ENCODE measurements at regions not wholly inside any gene's neighbourhood (a gene's known extent, or its start where the extent isn't known, plus 50 kb on each side); places are given as distances from the start of the nearest gene placed in this dataset.

DNA sequence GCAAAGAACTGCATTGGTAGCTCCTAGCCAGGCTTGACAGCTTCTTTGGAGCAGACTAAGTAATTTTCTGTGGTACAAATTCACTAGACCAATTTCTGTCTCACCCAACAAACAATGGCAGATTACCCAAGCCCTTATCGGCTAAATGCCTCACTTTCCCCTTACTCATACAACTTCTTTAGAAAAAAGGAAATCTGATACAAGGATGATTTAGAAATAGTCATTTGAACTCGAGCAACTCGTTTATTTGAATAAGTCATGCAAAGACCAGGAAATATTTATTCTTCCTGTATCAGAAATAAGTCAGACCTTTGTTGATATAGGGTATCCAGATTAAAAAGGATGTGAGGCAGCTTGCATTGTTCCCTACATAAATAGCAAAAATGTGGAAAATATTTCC, 170.4 kb upstream of the CDH6 start:
- Histone ChIP-seq H3K27me3 (ENCODE audit: control insufficient read depth in 3 of 3, insufficient read depth in 3 of 3, low read length in 3 of 3) (no peaks in the 10 kb centered on the region), H3K27ac (ENCODE audit: low read depth, low read length) (no peak overlapping the region), H3K9ac (ENCODE audit: low read depth in 1 of 3, low read length in 3 of 3) (no peak overlapping the region)

DNA sequence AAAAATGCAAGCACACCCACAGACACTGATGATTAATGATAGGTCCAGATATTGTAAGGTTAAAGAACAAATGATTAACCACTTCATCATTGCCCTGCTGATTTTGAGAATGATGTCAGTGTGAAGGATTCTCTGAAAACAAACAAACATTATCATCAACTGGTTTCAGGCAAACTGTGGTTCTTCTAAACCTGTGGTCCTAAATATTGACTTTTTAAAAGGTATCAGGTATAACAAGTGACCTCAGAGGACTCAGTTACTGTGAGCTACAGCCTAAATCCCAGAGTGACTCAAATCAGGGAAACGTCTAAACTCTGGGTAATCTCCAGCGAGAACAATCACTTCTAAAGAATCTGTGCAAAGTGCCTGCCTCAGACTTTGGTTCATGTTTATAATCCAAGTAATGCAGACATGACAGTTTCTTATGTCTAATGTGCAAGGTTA, 172.3 kb upstream of the CDH6 start:
- Histone ChIP-seq H3K27ac (ENCODE audit: low read depth, low read length) (no peak overlapping the region), H3K9me3 (ENCODE audit: control insufficient read depth in 3 of 3, low read length in 3 of 3) (no peaks in the 10 kb centered on the region), H3K36me3 (ENCODE audit: control insufficient read depth in 3 of 3, insufficient read depth in 3 of 3, low read length in 3 of 3) (no peaks in the 10 kb centered on the region), H3K27me3 (ENCODE audit: control insufficient read depth in 3 of 3, insufficient read depth in 3 of 3, low read length in 3 of 3) (no peaks in the 10 kb centered on the region), H3K9ac (ENCODE audit: low read depth in 1 of 3, low read length in 3 of 3) (no peak overlapping the region), H3K4me3 (ENCODE audit: low read length in 3 of 3) (no peak overlapping the region), H3K4me1 (ENCODE audit: control insufficient read depth in 3 of 3, insufficient read depth in 3 of 3, low read length in 3 of 3) (no peaks in the 10 kb centered on the region)

More for the DNA sequence above, 170.4 kb upstream of the CDH6 start:
- Histone ChIP-seq H3K36me3 (ENCODE audit: control insufficient read depth in 3 of 3, insufficient read depth in 3 of 3, low read length in 3 of 3) (no peaks in the 10 kb centered on the region), H3K4me1 (ENCODE audit: control insufficient read depth in 3 of 3, insufficient read depth in 3 of 3, low read length in 3 of 3) (no peaks in the 10 kb centered on the region), H3K4me3 (ENCODE audit: low read length in 3 of 3) (no peak overlapping the region), H3K9me3 (ENCODE audit: control insufficient read depth in 3 of 3, low read length in 3 of 3) (no peaks in the 10 kb centered on the region)

DNA sequence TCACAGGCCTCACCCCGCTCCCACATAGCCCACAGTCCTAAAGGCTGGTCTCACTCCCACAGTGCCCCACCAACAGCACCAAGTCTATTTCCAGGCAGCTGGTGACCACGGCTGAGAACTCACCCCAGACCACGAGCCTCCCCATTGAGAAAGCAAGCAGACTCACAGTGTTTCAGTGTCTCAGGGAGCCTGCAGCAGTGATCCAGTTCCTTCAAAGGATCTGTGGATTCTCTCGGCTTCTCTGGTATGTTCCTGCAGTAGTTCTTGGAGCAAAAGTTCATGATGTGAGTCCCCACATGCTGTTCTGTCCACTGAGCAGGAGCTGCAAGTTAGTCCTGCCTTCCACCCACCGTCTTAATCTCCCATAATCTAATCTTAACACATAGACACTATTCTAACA, 185.3 kb upstream of the CDH6 start:
- Histone ChIP-seq H3K9ac (ENCODE audit: low read depth in 1 of 3, low read length in 3 of 3) (no peak overlapping the region), H3K9me3 (ENCODE audit: control insufficient read depth in 3 of 3, low read length in 3 of 3) (no peaks in the 10 kb centered on the region), H3K27me3 (ENCODE audit: control insufficient read depth in 3 of 3, insufficient read depth in 3 of 3, low read length in 3 of 3) (no peaks in the 10 kb centered on the region), H3K27ac (ENCODE audit: low read depth, low read length) (no peak overlapping the region), H3K4me3 (ENCODE audit: low read length in 3 of 3) (no peak overlapping the region), H3K4me1 (ENCODE audit: control insufficient read depth in 3 of 3, insufficient read depth in 3 of 3, low read length in 3 of 3) (no peaks in the 10 kb centered on the region), H3K36me3 (ENCODE audit: control insufficient read depth in 3 of 3, insufficient read depth in 3 of 3, low read length in 3 of 3) (no peaks in the 10 kb centered on the region)

DNA sequence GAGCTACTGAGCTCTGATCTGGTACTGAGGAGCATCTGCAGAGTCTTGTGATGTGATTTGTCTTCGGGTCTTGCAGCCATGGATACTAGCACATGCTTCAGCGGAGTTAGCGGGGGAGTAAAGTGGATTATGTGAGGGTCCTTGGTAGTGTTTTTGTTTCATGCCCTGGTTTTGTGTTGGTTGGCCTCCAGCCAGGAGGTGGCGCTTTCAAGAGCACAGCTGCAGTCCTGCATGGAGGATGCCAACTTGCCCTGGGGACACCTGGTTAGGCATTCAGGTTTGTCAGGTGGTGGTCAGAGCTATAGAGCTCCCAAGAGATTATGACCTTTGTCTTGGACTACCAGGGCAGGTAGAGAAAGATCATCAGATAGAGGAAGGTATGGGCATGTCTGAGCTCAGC, 185.8 kb upstream of the CDH6 start:
- H3K4me1 ChIP-seq (ENCODE audit: control insufficient read depth in 3 of 3, insufficient read depth in 3 of 3, low read length in 3 of 3): no peaks in the 10 kb centered on the region
- no peak overlapping the region for H3K4me3 ChIP-seq (ENCODE audit: low read length in 3 of 3)

DNA sequence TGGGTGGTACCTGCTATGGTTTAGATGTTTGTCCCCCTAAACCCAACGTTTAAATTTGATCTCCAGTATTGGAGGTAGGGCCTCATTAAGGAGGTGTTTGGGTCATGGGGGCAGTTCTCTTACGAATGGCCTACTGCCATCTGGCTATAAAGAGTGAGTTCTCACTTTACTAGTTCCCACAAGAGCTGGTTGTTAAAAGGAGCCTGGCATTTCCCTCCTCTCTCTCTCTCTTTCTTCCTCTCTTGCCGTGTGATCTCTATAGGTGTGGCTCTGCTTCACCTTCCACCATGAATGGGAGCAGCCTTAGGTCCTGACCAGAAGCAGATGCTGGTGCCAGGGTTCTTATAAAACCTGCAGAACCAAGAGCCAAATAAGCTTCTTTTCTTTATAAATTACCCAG, 193.2 kb upstream of the CDH6 start:
- no peak overlapping the region for H3K27ac ChIP-seq (ENCODE audit: low read depth, low read length)
- no peaks in the 10 kb centered on the region for H3K27me3 ChIP-seq (ENCODE audit: control insufficient read depth in 3 of 3, insufficient read depth in 3 of 3, low read length in 3 of 3)
- no peaks in the 10 kb centered on the region for H3K36me3 ChIP-seq (ENCODE audit: control insufficient read depth in 3 of 3, insufficient read depth in 3 of 3, low read length in 3 of 3)
- no peaks in the 10 kb centered on the region for H3K9me3 ChIP-seq (ENCODE audit: control insufficient read depth in 3 of 3, low read length in 3 of 3)
- no peaks in the 10 kb centered on the region for H3K4me1 ChIP-seq (ENCODE audit: control insufficient read depth in 3 of 3, insufficient read depth in 3 of 3, low read length in 3 of 3)
- no peak overlapping the region for H3K4me3 ChIP-seq (ENCODE audit: low read length in 3 of 3)
- H3K9ac ChIP-seq (ENCODE audit: low read depth in 1 of 3, low read length in 3 of 3): no peak overlapping the region

More for the DNA sequence above, 185.8 kb upstream of the CDH6 start:
- H3K27ac ChIP-seq (ENCODE audit: low read depth, low read length): no peak overlapping the region
- H3K36me3 ChIP-seq (ENCODE audit: control insufficient read depth in 3 of 3, insufficient read depth in 3 of 3, low read length in 3 of 3): no peaks in the 10 kb centered on the region
- no peaks in the 10 kb centered on the region for H3K27me3 ChIP-seq (ENCODE audit: control insufficient read depth in 3 of 3, insufficient read depth in 3 of 3, low read length in 3 of 3)
- H3K9ac ChIP-seq (ENCODE audit: low read depth in 1 of 3, low read length in 3 of 3): no peak overlapping the region
- H3K9me3 ChIP-seq (ENCODE audit: control insufficient read depth in 3 of 3, low read length in 3 of 3): no peaks in the 10 kb centered on the region

DNA sequence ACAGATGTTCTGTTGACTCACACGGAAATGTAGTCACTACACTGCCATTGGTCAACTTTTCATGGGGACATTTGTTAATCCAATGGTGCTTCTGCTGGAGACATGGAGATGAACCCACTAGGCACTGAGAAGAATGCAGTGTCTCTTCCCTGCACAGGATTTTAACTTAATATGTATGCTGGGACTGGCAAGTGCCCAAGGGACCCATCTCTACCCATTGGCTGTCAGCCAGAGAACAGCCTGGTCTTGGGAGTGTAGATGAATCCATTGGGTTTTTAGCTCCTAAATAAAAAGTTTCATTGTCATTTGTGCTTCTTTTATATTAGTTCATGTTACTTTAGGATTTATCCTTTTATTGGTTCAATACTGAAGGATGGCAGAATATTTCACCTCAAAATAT, 195.8 kb upstream of the CDH6 start:
- H3K27me3 ChIP-seq (ENCODE audit: control insufficient read depth in 3 of 3, insufficient read depth in 3 of 3, low read length in 3 of 3): no peaks in the 10 kb centered on the region
- no peaks in the 10 kb centered on the region for H3K36me3 ChIP-seq (ENCODE audit: control insufficient read depth in 3 of 3, insufficient read depth in 3 of 3, low read length in 3 of 3)
- H3K9ac ChIP-seq (ENCODE audit: low read depth in 1 of 3, low read length in 3 of 3): no peak overlapping the region
- no peak overlapping the region for H3K4me3 ChIP-seq (ENCODE audit: low read length in 3 of 3)
- no peaks in the 10 kb centered on the region for H3K9me3 ChIP-seq (ENCODE audit: control insufficient read depth in 3 of 3, low read length in 3 of 3)
- H3K27ac ChIP-seq (ENCODE audit: low read depth, low read length): no peak overlapping the region
- no peaks in the 10 kb centered on the region for H3K4me1 ChIP-seq (ENCODE audit: control insufficient read depth in 3 of 3, insufficient read depth in 3 of 3, low read length in 3 of 3)

DNA sequence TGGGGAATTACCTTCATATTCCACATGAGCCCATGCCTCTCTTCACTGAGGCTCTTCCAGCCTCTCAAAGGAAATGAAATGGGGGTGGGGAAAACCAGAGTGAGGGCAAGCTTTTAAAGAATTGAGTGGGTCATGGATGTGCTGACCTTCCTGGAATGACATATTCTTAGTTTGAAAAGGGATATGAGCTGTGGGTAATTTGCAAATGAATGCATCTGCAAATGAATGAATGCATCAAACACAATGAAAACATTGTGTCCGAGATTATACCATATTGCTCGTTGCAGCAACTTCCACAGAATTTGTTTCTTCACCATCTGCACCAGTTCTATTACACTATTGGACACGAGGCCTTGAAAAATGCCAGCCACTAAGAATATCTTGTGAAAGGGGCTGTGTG, 198.6 kb upstream of the CDH6 start:
- Histone ChIP-seq H3K4me3 (ENCODE audit: low read length in 3 of 3) (no peak overlapping the region), H3K9ac (ENCODE audit: low read depth in 1 of 3, low read length in 3 of 3) (no peak overlapping the region), H3K27ac (ENCODE audit: low read depth, low read length) (no peak overlapping the region), H3K27me3 (ENCODE audit: control insufficient read depth in 3 of 3, insufficient read depth in 3 of 3, low read length in 3 of 3) (no peaks in the 10 kb centered on the region), H3K36me3 (ENCODE audit: control insufficient read depth in 3 of 3, insufficient read depth in 3 of 3, low read length in 3 of 3) (no peaks in the 10 kb centered on the region), H3K9me3 (ENCODE audit: control insufficient read depth in 3 of 3, low read length in 3 of 3) (no peaks in the 10 kb centered on the region), H3K4me1 (ENCODE audit: control insufficient read depth in 3 of 3, insufficient read depth in 3 of 3, low read length in 3 of 3) (no peaks in the 10 kb centered on the region)

DNA sequence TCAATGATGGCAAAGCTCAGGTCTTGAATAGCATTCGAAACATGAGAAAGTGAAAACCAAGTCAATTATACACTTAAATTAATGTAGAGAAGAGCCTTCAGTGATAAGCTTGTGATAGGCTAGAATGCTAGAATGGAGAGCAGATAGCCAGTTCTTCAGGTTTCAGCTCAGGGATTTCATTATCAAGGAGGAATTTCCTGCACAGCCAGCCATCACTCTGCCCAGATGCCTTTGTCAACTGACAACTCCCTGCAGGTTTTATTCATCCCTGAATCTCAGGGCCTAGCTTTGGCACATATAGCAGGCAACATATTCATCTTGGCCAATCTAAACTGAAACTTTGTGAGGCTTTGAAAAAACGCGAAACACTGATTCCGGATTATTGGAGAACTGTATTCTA, 199.3 kb upstream of the CDH6 start:
- no peak overlapping the region for H3K27ac ChIP-seq (ENCODE audit: low read depth, low read length)
- no peaks in the 10 kb centered on the region for H3K9me3 ChIP-seq (ENCODE audit: control insufficient read depth in 3 of 3, low read length in 3 of 3)
- no peaks in the 10 kb centered on the region for H3K36me3 ChIP-seq (ENCODE audit: control insufficient read depth in 3 of 3, insufficient read depth in 3 of 3, low read length in 3 of 3)
- no peaks in the 10 kb centered on the region for H3K27me3 ChIP-seq (ENCODE audit: control insufficient read depth in 3 of 3, insufficient read depth in 3 of 3, low read length in 3 of 3)
- no peak overlapping the region for H3K4me3 ChIP-seq (ENCODE audit: low read length in 3 of 3)
- no peaks in the 10 kb centered on the region for H3K4me1 ChIP-seq (ENCODE audit: control insufficient read depth in 3 of 3, insufficient read depth in 3 of 3, low read length in 3 of 3)
- no peak overlapping the region for H3K9ac ChIP-seq (ENCODE audit: low read depth in 1 of 3, low read length in 3 of 3)

DNA sequence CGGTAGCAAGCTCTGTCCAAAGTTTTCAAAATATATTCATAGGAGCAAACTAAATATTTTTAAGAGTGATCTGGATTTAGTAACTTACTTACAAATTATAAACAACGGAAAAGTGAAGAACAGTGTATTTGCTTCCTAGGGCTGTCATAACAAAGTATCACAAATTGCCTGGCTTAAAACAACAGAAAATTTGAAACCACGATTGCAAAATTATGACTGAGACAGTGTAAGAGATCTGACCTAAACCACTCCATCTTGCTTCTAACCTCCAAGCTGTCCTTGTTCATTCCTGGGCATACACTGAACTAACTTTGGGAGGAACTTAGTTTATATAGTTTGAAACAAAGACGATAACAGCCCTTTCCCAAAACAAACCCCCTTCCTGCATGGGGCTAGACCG, 202.0 kb upstream of the CDH6 start:
- Histone ChIP-seq H3K27me3 (ENCODE audit: control insufficient read depth in 3 of 3, insufficient read depth in 3 of 3, low read length in 3 of 3) (no peaks in the 10 kb centered on the region), H3K4me1 (ENCODE audit: control insufficient read depth in 3 of 3, insufficient read depth in 3 of 3, low read length in 3 of 3) (no peaks in the 10 kb centered on the region), H3K4me3 (ENCODE audit: low read length in 3 of 3) (no peak overlapping the region), H3K36me3 (ENCODE audit: control insufficient read depth in 3 of 3, insufficient read depth in 3 of 3, low read length in 3 of 3) (no peaks in the 10 kb centered on the region), H3K9me3 (ENCODE audit: control insufficient read depth in 3 of 3, low read length in 3 of 3) (no peaks in the 10 kb centered on the region), H3K27ac (ENCODE audit: low read depth, low read length) (no peak overlapping the region), H3K9ac (ENCODE audit: low read depth in 1 of 3, low read length in 3 of 3) (no peak overlapping the region)

DNA sequence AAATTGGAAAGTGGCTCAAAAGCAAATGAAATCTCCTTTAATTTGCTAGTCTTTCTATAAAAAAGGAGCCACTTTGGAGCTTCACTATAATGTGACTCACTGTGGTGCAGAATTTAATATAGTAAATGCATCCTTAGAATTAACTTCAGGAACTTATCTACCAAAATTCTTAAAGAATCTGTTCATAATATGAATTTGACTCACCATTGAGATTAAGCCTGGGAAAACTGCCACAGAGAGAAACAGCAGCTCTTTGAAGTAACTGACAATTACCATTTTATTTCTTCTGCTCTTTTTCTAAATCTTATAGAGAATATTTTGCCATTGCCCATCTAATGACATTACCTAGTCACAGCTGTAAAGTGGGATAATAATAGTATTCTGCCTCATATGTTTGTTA, 211.9 kb upstream of the CDH6 start:
- no peak overlapping the region for H3K4me3 ChIP-seq (ENCODE audit: low read length in 3 of 3)
- H3K4me1 ChIP-seq (ENCODE audit: control insufficient read depth in 3 of 3, insufficient read depth in 3 of 3, low read length in 3 of 3): no peaks in the 10 kb centered on the region
- no peak overlapping the region for H3K27ac ChIP-seq (ENCODE audit: low read depth, low read length)
- H3K27me3 ChIP-seq (ENCODE audit: control insufficient read depth in 3 of 3, insufficient read depth in 3 of 3, low read length in 3 of 3): no peaks in the 10 kb centered on the region
- H3K9me3 ChIP-seq (ENCODE audit: control insufficient read depth in 3 of 3, low read length in 3 of 3): no peaks in the 10 kb centered on the region
- no peak overlapping the region for H3K9ac ChIP-seq (ENCODE audit: low read depth in 1 of 3, low read length in 3 of 3)
- H3K36me3 ChIP-seq (ENCODE audit: control insufficient read depth in 3 of 3, insufficient read depth in 3 of 3, low read length in 3 of 3): no peaks in the 10 kb centered on the region

DNA sequence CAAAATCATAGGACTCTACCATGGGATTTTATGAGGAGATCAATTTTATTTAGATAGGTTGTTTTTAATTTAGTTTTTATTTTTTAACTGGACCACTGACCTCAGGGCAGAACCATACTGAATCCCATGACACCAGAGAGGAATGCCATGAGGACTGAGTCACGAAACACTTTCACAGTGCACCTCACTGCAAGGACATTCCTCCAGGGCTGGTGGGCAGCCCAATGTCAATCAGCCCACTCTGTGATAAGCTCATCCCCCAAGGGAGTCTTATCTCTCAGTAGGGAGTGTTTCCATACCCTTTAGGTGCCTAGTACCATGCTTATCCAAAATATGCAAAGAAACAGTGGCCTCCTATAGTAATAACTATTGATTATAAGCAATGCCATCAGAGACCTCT, 224.5 kb upstream of the CDH6 start:
- no peak overlapping the region for H3K9ac ChIP-seq (ENCODE audit: low read depth in 1 of 3, low read length in 3 of 3)
- no peaks in the 10 kb centered on the region for H3K9me3 ChIP-seq (ENCODE audit: control insufficient read depth in 3 of 3, low read length in 3 of 3)
- H3K27ac ChIP-seq (ENCODE audit: low read depth, low read length): no peak overlapping the region
- no peaks in the 10 kb centered on the region for H3K27me3 ChIP-seq (ENCODE audit: control insufficient read depth in 3 of 3, insufficient read depth in 3 of 3, low read length in 3 of 3)
- H3K4me3 ChIP-seq (ENCODE audit: low read length in 3 of 3): no peak overlapping the region
- no peaks in the 10 kb centered on the region for H3K4me1 ChIP-seq (ENCODE audit: control insufficient read depth in 3 of 3, insufficient read depth in 3 of 3, low read length in 3 of 3)
- no peaks in the 10 kb centered on the region for H3K36me3 ChIP-seq (ENCODE audit: control insufficient read depth in 3 of 3, insufficient read depth in 3 of 3, low read length in 3 of 3)

Data from skeletal muscle tissue (tissue), 3 donors.